ENCODE measurements at regions not wholly inside any gene's neighbourhood (a gene's known extent, or its start where the extent isn't known, plus 50 kb on each side); places are given as distances from the start of the nearest gene placed in this dataset.

GRCh38 chr4:136810626-136811025 is 721.7 kb downstream of the PCDH18 start:
- Histone ChIP-seq H3K23ac (ENCODE audit: low read length in 2 of 2) (no peak overlapping the region), H3K4ac (ENCODE audit: low read depth in 1 of 2, low read length in 2 of 2) (no peak overlapping the region), H4K8ac (ENCODE audit: low read length) (no peak overlapping the region), H4K91ac (ENCODE audit: low read length) (no peak overlapping the region), H3K27ac (ENCODE audit: low read length, poor library complexity, severe bottlenecking) (no peak overlapping the region), H3K36me3 (ENCODE audit: control insufficient read depth in 1 of 2, insufficient read depth in 2 of 2, low read depth in 1 of 2, low read length in 2 of 2) (no peaks in the 10 kb centered on the region), H2BK12ac (ENCODE audit: low read length in 2 of 2) (no peak overlapping the region), H3K9me3 (ENCODE audit: control insufficient read depth, low read length) (peaks cover 2% of the 10 kb centered on the region), H3K18ac (ENCODE audit: low read depth in 1 of 2, low read length in 2 of 2) (no peak overlapping the region), H3K4me1 (ENCODE audit: control insufficient read depth, insufficient read depth, low read depth, low read length) (no peaks in the 10 kb centered on the region), H3K79me1 (replicated peaks; ENCODE audit: low read length, poor library complexity, severe bottlenecking) (no peaks in the 10 kb centered on the region), H2BK15ac (ENCODE audit: low read depth, poor library complexity, severe bottlenecking) (no peak overlapping the region), H2AK5ac (ENCODE audit: low read length, severe bottlenecking) (no peak overlapping the region), H2AFZ (ENCODE audit: low read depth, low read length) (no peak overlapping the region), H3K4me3 (ENCODE audit: insufficient read depth in 1 of 2, low read depth in 1 of 2, low read length in 2 of 2) (no peak overlapping the region), H3K27me3 (ENCODE audit: control insufficient read depth in 1 of 2, insufficient read depth in 1 of 2, low read length in 2 of 2) (no peaks in the 10 kb centered on the region), H2BK5ac (ENCODE audit: low read depth, low read length, poor library complexity, severe bottlenecking) (no peak overlapping the region), H3K4me2 (ENCODE audit: low read length, poor library complexity, severe bottlenecking) (no peak overlapping the region), H3K9ac (ENCODE audit: low read length) (no peak overlapping the region), H2BK120ac (ENCODE audit: low read depth, low read length) (no peak overlapping the region), H3K14ac (ENCODE audit: low read length in 2 of 2) (no peak overlapping the region)
- no peak for DNase-seq
- WGBS = 94% methylated on average over 6 of the region's 6 CpGs

- H3K18ac ChIP-seq (ENCODE audit: low read depth in 1 of 2, low read length in 2 of 2) = no peak overlapping the region
- H3K23ac ChIP-seq (ENCODE audit: low read length in 2 of 2) = no peak overlapping the region
- H3K36me3 ChIP-seq (ENCODE audit: control insufficient read depth in 1 of 2, insufficient read depth in 2 of 2, low read depth in 1 of 2, low read length in 2 of 2) = no peaks in the 10 kb centered on the region
- H3K79me1 ChIP-seq (replicated peaks; ENCODE audit: low read length, poor library complexity, severe bottlenecking) = no peaks in the 10 kb centered on the region
- H4K91ac ChIP-seq (ENCODE audit: low read length) = no peak overlapping the region
- H3K4me2 ChIP-seq (ENCODE audit: low read length, poor library complexity, severe bottlenecking) = no peak overlapping the region
- no peak overlapping the region for H3K4ac ChIP-seq (ENCODE audit: low read depth in 1 of 2, low read length in 2 of 2)
- H3K9ac ChIP-seq (ENCODE audit: low read length) = no peak overlapping the region
- H2AFZ ChIP-seq (ENCODE audit: low read depth, low read length) = no peak overlapping the region
- H3K14ac ChIP-seq (ENCODE audit: low read length in 2 of 2) = no peak overlapping the region
- no peak overlapping the region for H4K8ac ChIP-seq (ENCODE audit: low read length)
- H2BK12ac ChIP-seq (ENCODE audit: low read length in 2 of 2) = no peak overlapping the region
- no peak overlapping the region for H2BK15ac ChIP-seq (ENCODE audit: low read depth, poor library complexity, severe bottlenecking)
- DNase-seq = no peak
- no peak overlapping the region for H2AK5ac ChIP-seq (ENCODE audit: low read length, severe bottlenecking)
- H3K9me3 ChIP-seq (ENCODE audit: control insufficient read depth, low read length) = peaks cover 4% of the 10 kb centered on the region
- no peaks in the 10 kb centered on the region for H3K4me1 ChIP-seq (ENCODE audit: control insufficient read depth, insufficient read depth, low read depth, low read length)
- no peaks in the 10 kb centered on the region for H3K27me3 ChIP-seq (ENCODE audit: control insufficient read depth in 1 of 2, insufficient read depth in 1 of 2, low read length in 2 of 2)
- no peak overlapping the region for H3K27ac ChIP-seq (ENCODE audit: low read length, poor library complexity, severe bottlenecking)
- WGBS = 71% methylated on average over 1 of the region's 1 CpG
- H2BK5ac ChIP-seq (ENCODE audit: low read depth, low read length, poor library complexity, severe bottlenecking) = no peak overlapping the region
- H2BK120ac ChIP-seq (ENCODE audit: low read depth, low read length) = no peak overlapping the region
- no peak overlapping the region for H3K4me3 ChIP-seq (ENCODE audit: insufficient read depth in 1 of 2, low read depth in 1 of 2, low read length in 2 of 2)
These were observed 725.5 kb downstream of the PCDH18 start for GRCh38 chr4:136806844-136807243.

GRCh38 chr4:136805617-136806016 is 726.7 kb downstream of the PCDH18 start:
- Histone ChIP-seq H3K9ac (ENCODE audit: low read length) (no peak overlapping the region), H3K4me2 (ENCODE audit: low read length, poor library complexity, severe bottlenecking) (no peak overlapping the region), H3K27me3 (ENCODE audit: control insufficient read depth in 1 of 2, insufficient read depth in 1 of 2, low read length in 2 of 2) (no peaks in the 10 kb centered on the region), H2AFZ (ENCODE audit: low read depth, low read length) (no peak overlapping the region), H2BK15ac (ENCODE audit: low read depth, poor library complexity, severe bottlenecking) (no peak overlapping the region), H3K4me3 (ENCODE audit: insufficient read depth in 1 of 2, low read depth in 1 of 2, low read length in 2 of 2) (no peak overlapping the region), H3K4me1 (ENCODE audit: control insufficient read depth, insufficient read depth, low read depth, low read length) (no peaks in the 10 kb centered on the region), H2BK5ac (ENCODE audit: low read depth, low read length, poor library complexity, severe bottlenecking) (no peak overlapping the region), H4K8ac (ENCODE audit: low read length) (no peak overlapping the region), H3K18ac (ENCODE audit: low read depth in 1 of 2, low read length in 2 of 2) (no peak overlapping the region), H3K23ac (ENCODE audit: low read length in 2 of 2) (no peak overlapping the region), H3K9me3 (ENCODE audit: control insufficient read depth, low read length) (peaks cover 4% of the 10 kb centered on the region), H3K14ac (ENCODE audit: low read length in 2 of 2) (no peak overlapping the region), H2AK5ac (ENCODE audit: low read length, severe bottlenecking) (no peak overlapping the region), H2BK12ac (ENCODE audit: low read length in 2 of 2) (no peak overlapping the region), H3K4ac (ENCODE audit: low read depth in 1 of 2, low read length in 2 of 2) (no peak overlapping the region), H3K36me3 (ENCODE audit: control insufficient read depth in 1 of 2, insufficient read depth in 2 of 2, low read depth in 1 of 2, low read length in 2 of 2) (no peaks in the 10 kb centered on the region), H4K91ac (ENCODE audit: low read length) (no peak overlapping the region), H2BK120ac (ENCODE audit: low read depth, low read length) (no peak overlapping the region), H3K27ac (ENCODE audit: low read length, poor library complexity, severe bottlenecking) (no peak overlapping the region), H3K79me1 (replicated peaks; ENCODE audit: low read length, poor library complexity, severe bottlenecking) (no peaks in the 10 kb centered on the region)
- WGBS = 88% methylated on average over 2 of the region's 2 CpGs
- no peak for DNase-seq

- H3K27ac ChIP-seq (ENCODE audit: low read length, poor library complexity, severe bottlenecking) = no peak overlapping the region
- no peak overlapping the region for H2BK120ac ChIP-seq (ENCODE audit: low read depth, low read length)
- H3K27me3 ChIP-seq (ENCODE audit: control insufficient read depth in 1 of 2, insufficient read depth in 1 of 2, low read length in 2 of 2) = no peaks in the 10 kb centered on the region
These were observed 728.9 kb downstream of the PCDH18 start for GRCh38 chr4:136803433-136803832.

More at GRCh38 chr4:136803433-136803832, 728.9 kb downstream of the PCDH18 start:
- H3K18ac ChIP-seq (ENCODE audit: low read depth in 1 of 2, low read length in 2 of 2) = no peak overlapping the region
- H3K9ac ChIP-seq (ENCODE audit: low read length) = no peak overlapping the region
- no peaks in the 10 kb centered on the region for H3K4me1 ChIP-seq (ENCODE audit: control insufficient read depth, insufficient read depth, low read depth, low read length)
- DNase-seq = no peak
- no peak overlapping the region for H2AK5ac ChIP-seq (ENCODE audit: low read length, severe bottlenecking)
- no peak overlapping the region for H3K4ac ChIP-seq (ENCODE audit: low read depth in 1 of 2, low read length in 2 of 2)
- no peak overlapping the region for H2BK5ac ChIP-seq (ENCODE audit: low read depth, low read length, poor library complexity, severe bottlenecking)
- H2AFZ ChIP-seq (ENCODE audit: low read depth, low read length) = no peak overlapping the region
- H2BK12ac ChIP-seq (ENCODE audit: low read length in 2 of 2) = no peak overlapping the region
- H3K9me3 ChIP-seq (ENCODE audit: control insufficient read depth, low read length) = peaks cover 4% of the 10 kb centered on the region
- H4K8ac ChIP-seq (ENCODE audit: low read length) = no peak overlapping the region
- H3K4me3 ChIP-seq (ENCODE audit: insufficient read depth in 1 of 2, low read depth in 1 of 2, low read length in 2 of 2) = no peak overlapping the region
- H3K23ac ChIP-seq (ENCODE audit: low read length in 2 of 2) = no peak overlapping the region
- no peaks in the 10 kb centered on the region for H3K36me3 ChIP-seq (ENCODE audit: control insufficient read depth in 1 of 2, insufficient read depth in 2 of 2, low read depth in 1 of 2, low read length in 2 of 2)
- no peak overlapping the region for H4K91ac ChIP-seq (ENCODE audit: low read length)
- no peak overlapping the region for H3K4me2 ChIP-seq (ENCODE audit: low read length, poor library complexity, severe bottlenecking)
- 60% methylated on average over 3 of the region's 3 CpGs for WGBS
- H3K14ac ChIP-seq (ENCODE audit: low read length in 2 of 2) = no peak overlapping the region
- no peaks in the 10 kb centered on the region for H3K79me1 ChIP-seq (replicated peaks; ENCODE audit: low read length, poor library complexity, severe bottlenecking)
- no peak overlapping the region for H2BK15ac ChIP-seq (ENCODE audit: low read depth, poor library complexity, severe bottlenecking)
